Fibroblast of lung (primary cell): ENCODE measurements at regions not wholly inside any gene's neighbourhood (a gene's known extent, or its start where the extent isn't known, plus 50 kb on each side); places are given as distances from the start of the nearest gene placed in this dataset.

Experiments
- DNase-seq, 2 donors: peaks; one replicate each; pipeline versions ENCODE4 v3.0.0 to v3.0.0-alpha.2; 2010; ENCODE audit warnings: low read depth in 2 of 2
- H2AFZ ChIP-seq: 2 replicates; pipeline ENCODE4 v1.5.1; 2012; ENCODE audit warnings: low read length, control low read depth, inconsistent platforms
- H3K27ac ChIP-seq: 2 replicates; pipeline ENCODE4 v1.5.1; 2011; ENCODE audit warnings: low read length, control low read depth; ENCODE audit not compliant: insufficient read depth
- H3K27me3 ChIP-seq: 2 replicates; pipeline ENCODE4 v1.5.1; 2011; ENCODE audit warnings: mild to moderate bottlenecking, low read length; ENCODE audit not compliant: control insufficient read depth, insufficient read depth
- H3K36me3 ChIP-seq: 2 replicates; pipeline ENCODE4 v1.5.1; 2011; ENCODE audit warnings: low read length; ENCODE audit not compliant: control insufficient read depth, insufficient read depth
- H3K4me1 ChIP-seq: 2 replicates; pipeline ENCODE4 v1.5.1; 2011; ENCODE audit warnings: low read length; ENCODE audit not compliant: control insufficient read depth, insufficient read depth; ENCODE audit errors: extremely low read depth
- H3K4me2 ChIP-seq: 2 replicates; pipeline ENCODE4 v1.5.1; 2011; ENCODE audit warnings: low read length, control low read depth; ENCODE audit not compliant: insufficient read depth; ENCODE audit errors: extremely low read depth
- H3K4me3 ChIP-seq, 4 experiments: fragments of 200-600 bp in 1 of 4; sonication (generic) in 1 of 4; replicated peaks in 1 of 4; 2 replicates each; pipeline ENCODE4 v1.5.1; 2011 to 2016; ENCODE audit warnings: low read length in 4 of 4, low read depth in 3 of 4, mild to moderate bottlenecking in 3 of 4, control low read depth in 2 of 4, inconsistent platforms in 1 of 4, mixed read lengths in 1 of 4; ENCODE audit not compliant: insufficient read depth in 1 of 4; ENCODE audit errors: control extremely low read depth in 1 of 4
- H3K79me2 ChIP-seq: 2 replicates; pipeline ENCODE4 v1.5.1; 2012; ENCODE audit warnings: mild to moderate bottlenecking, low read length, inconsistent platforms; ENCODE audit not compliant: control insufficient read depth, insufficient read depth
- H3K9ac ChIP-seq: 2 replicates; pipeline ENCODE4 v1.5.1; 2011; ENCODE audit warnings: mild to moderate bottlenecking, low read length, control low read depth; ENCODE audit not compliant: insufficient read depth
- H3K9me3 ChIP-seq: 2 replicates; pipeline ENCODE4 v1.5.1; 2012; ENCODE audit warnings: low read depth, low read length; ENCODE audit not compliant: control insufficient read depth, insufficient read depth
- H4K20me1 ChIP-seq: 2 replicates; pipeline ENCODE4 v1.5.1; 2011; ENCODE audit warnings: low read length; ENCODE audit not compliant: control insufficient read depth, insufficient read depth; ENCODE audit errors: extremely low read depth
- EZH2 ChIP-seq: IDR thresholded peaks from 2 replicates; pipeline ENCODE4 v1.5.1; 2012; ENCODE audit warnings: low read length, control low read depth, mild to moderate bottlenecking; ENCODE audit errors: missing control alignments
- TF ChIP-seq, protein P1 (sequence below), 2 donors: IDR thresholded peaks in 1 of 2; conservative IDR thresholded peaks in 1 of 2; 1 replicate in 1 of 2; 2 replicates in 1 of 2; pipeline ENCODE4 v1.5.1; 2011 to 2012; ENCODE audit warnings: low read length in 2 of 2, control low read depth in 1 of 2, inconsistent platforms in 1 of 2, low read depth in 1 of 2, mild to moderate bottlenecking in 1 of 2

DNA sequence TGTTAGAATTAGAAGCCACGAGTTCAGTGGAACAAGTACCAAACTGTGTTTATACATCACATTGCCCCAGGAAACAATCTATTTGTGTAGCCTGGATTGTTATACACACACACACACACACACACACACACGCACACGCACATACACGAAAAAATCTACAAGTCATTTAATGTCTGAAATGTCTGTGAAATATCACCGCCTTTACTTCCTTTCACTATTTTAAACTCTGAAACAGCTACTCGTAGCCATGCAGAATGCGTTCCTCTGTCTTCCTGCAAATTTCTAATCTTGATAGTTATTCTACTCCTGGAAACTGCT is 84.4 kb upstream of the SCAF8 start:
- Histone ChIP-seq H3K4me3 (no peak overlapping the region), H4K20me1 (no peaks in the 10 kb centered on the region), H2AFZ (no peak overlapping the region), H3K9ac (no peak overlapping the region), H3K9me3 (no peaks in the 10 kb centered on the region), H3K4me2 (no peak overlapping the region), H3K36me3 (no peaks in the 10 kb centered on the region), H3K79me2 (no peaks in the 10 kb centered on the region), H3K4me1 (no peaks in the 10 kb centered on the region), H3K27ac (no peak overlapping the region), H3K27me3 (no peaks in the 10 kb centered on the region)
- DNase-seq, result no peak
- TF ChIP-seq EZH2, result no peak
- TF ChIP-seq, protein P1, sequence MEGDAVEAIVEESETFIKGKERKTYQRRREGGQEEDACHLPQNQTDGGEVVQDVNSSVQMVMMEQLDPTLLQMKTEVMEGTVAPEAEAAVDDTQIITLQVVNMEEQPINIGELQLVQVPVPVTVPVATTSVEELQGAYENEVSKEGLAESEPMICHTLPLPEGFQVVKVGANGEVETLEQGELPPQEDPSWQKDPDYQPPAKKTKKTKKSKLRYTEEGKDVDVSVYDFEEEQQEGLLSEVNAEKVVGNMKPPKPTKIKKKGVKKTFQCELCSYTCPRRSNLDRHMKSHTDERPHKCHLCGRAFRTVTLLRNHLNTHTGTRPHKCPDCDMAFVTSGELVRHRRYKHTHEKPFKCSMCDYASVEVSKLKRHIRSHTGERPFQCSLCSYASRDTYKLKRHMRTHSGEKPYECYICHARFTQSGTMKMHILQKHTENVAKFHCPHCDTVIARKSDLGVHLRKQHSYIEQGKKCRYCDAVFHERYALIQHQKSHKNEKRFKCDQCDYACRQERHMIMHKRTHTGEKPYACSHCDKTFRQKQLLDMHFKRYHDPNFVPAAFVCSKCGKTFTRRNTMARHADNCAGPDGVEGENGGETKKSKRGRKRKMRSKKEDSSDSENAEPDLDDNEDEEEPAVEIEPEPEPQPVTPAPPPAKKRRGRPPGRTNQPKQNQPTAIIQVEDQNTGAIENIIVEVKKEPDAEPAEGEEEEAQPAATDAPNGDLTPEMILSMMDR (conservative IDR thresholded peaks at IDR 0.05 in 1 of 2, IDR thresholded peaks at IDR 0.05 in 1 of 2; ENCODE audit: low read depth in 1 of 2, low read length in 2 of 2), result no peak

DNA sequence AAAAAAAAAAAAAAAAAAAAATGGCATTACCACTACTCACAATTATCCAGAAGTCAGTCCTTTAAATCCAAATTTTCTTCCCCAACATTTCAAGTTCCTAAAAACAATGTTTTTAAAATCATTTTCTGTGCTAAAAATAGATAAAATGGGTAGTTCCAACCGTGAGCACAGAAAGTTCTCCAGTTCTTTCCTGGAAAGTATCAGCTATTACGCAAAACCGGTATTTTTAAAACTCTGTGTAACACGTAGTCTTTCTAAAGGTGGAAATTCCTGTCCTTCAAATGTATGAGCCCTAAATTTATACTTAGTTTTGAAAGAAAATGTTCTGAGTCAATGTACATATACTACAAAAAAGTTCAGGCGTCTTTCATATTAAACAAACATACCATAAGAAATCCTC is 83.5 kb upstream of the SCAF8 start:
- no peaks in the 10 kb centered on the region for H3K36me3 ChIP-seq
- H3K9ac ChIP-seq, result no peak overlapping the region
- H3K27me3 ChIP-seq, result no peaks in the 10 kb centered on the region
- DNase-seq, result peak in 1 of 2 donors; percentile 10
- H3K79me2 ChIP-seq, result no peaks in the 10 kb centered on the region
- no peaks in the 10 kb centered on the region for H3K4me1 ChIP-seq
- no peaks in the 10 kb centered on the region for H3K9me3 ChIP-seq
- TF ChIP-seq, protein P1 (conservative IDR thresholded peaks at IDR 0.05 in 1 of 2, IDR thresholded peaks at IDR 0.05 in 1 of 2; ENCODE audit: low read depth in 1 of 2, low read length in 2 of 2), result no peak
- no peak for TF ChIP-seq EZH2
- no peak overlapping the region for H3K27ac ChIP-seq
- no peak overlapping the region for H3K4me2 ChIP-seq
- H4K20me1 ChIP-seq, result no peaks in the 10 kb centered on the region
- H3K4me3 ChIP-seq, result no peak overlapping the region
- no peak overlapping the region for H2AFZ ChIP-seq

DNA sequence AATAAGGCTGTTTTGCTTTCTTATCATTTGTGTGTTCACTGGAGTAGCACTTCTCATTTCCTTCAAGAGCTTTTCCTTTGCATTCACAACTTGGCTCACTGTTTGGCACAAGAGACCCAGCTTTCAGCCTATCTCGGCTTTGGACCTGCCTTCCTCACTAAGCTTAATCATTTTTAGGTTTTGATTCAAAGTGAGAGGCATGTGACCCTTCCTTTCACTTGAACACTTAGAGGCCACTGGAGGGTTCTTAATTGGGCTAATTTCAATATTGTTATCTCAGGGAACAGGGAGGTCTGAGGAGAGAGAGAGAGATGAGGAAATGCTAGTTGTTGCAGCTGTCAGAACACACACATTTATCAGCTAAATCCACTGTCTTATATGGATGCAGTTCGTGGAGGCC is 82.9 kb upstream of the SCAF8 start:
- no peaks in the 10 kb centered on the region for H3K36me3 ChIP-seq
- TF ChIP-seq, protein P1 (conservative IDR thresholded peaks at IDR 0.05 in 1 of 2, IDR thresholded peaks at IDR 0.05 in 1 of 2; ENCODE audit: low read depth in 1 of 2, low read length in 2 of 2), result no peak
- TF ChIP-seq EZH2, result no peak
- no peak for DNase-seq
- no peak overlapping the region for H3K4me2 ChIP-seq
- H3K79me2 ChIP-seq, result no peaks in the 10 kb centered on the region
- H4K20me1 ChIP-seq, result no peaks in the 10 kb centered on the region
- no peak overlapping the region for H3K9ac ChIP-seq
- no peak overlapping the region for H3K4me3 ChIP-seq
- H2AFZ ChIP-seq, result no peak overlapping the region
- H3K9me3 ChIP-seq, result no peaks in the 10 kb centered on the region
- no peak overlapping the region for H3K27ac ChIP-seq
- no peaks in the 10 kb centered on the region for H3K27me3 ChIP-seq
- no peaks in the 10 kb centered on the region for H3K4me1 ChIP-seq
